HG03565 (cell line): ENCODE measurements at regions not wholly inside any gene's neighbourhood (a gene's known extent, or its start where the extent isn't known, plus 50 kb on each side); places are given as distances from the start of the nearest gene placed in this dataset.

Experiments
- ATAC-seq: cut with Tn5 transposase; IDR thresholded peaks from one replicate; pipeline ENCODE4 v1.9.1; 2021; ENCODE audit warnings: mild to moderate bottlenecking, moderate library complexity; ENCODE audit not compliant: unreplicated experiment

- no peak for ATAC-seq
These were observed 303.0 kb upstream of the CDH9 start for GRCh38 chr5:27341342-27341741.

DNA sequence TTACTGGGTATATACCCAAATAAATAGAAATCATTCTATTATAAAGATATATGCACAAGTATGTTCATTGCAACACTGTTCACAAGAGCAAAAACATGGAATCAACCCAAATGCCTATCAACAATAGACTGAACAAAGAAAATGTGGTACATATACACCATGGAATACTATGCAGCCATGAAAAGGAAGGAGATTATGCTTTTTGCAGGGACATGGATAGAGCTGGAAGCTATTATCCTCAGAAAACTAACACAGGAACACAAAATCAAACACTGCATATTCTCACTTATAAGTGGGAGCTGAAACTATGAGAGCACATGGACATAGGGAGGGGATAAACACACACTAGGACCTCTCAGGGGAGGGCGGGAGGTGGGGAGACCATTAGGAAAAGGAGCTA, 298.4 kb upstream of the CDH9 start:
- no peak for ATAC-seq

- ATAC-seq, result no peak
These were observed 290.1 kb upstream of the CDH9 start for GRCh38 chr5:27328480-27328879.

- ATAC-seq, result no peak
These were observed 287.1 kb upstream of the CDH9 start for GRCh38 chr5:27325513-27325912.

- ATAC-seq, result no peak
These were observed 280.3 kb upstream of the CDH9 start for GRCh38 chr5:27318701-27319100.

DNA sequence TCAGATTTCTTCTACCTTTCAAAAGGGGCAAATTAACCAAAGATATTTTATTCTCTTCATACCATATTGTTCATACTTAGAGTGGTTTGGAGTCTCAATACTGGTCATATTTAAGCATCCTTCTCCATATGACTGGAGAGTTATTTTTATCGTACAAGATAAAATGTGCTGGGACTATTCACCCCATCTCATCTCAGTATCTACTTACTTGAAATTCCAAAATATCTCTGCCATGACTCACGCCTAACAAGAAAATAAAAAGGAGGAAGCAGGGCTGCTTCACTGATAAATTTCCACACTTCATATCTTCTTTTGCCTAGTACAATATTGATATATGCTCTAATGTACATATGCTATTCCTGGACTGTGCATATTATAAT, 277.9 kb upstream of the CDH9 start:
- ATAC-seq, result no peak

GRCh38 chr5:27315363-27316270, 277.2 kb upstream of the CDH9 start:
- no peak for ATAC-seq

DNA sequence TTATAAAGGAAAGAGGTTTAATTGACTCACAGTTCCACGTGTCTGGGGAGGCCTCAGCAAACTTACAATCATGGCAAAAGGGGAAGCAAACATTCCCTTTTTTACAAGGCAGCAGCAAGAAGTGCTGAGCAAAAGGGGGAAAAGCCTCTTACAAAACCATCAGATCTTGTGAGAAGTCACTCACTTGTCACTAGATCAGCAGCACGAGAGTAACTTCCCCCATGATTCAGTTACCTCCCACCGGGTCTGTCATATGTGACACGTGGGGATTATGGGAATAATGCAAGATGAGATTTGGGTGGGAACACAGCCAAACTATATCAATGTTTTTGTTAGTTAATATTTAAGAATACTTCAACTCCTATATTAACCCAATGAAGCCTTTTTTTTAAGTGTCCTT, 275.2 kb upstream of the CDH9 start:
- ATAC-seq, result no peak

- ATAC-seq, result no peak
These were observed 274.0 kb upstream of the CDH9 start for GRCh38 chr5:27312291-27312893.

GRCh38 chr5:27311544-27311943, 273.2 kb upstream of the CDH9 start:
- no peak for ATAC-seq

- ATAC-seq, result no peak
These were observed 269.8 kb upstream of the CDH9 start for GRCh38 chr5:27308153-27308552.

- ATAC-seq, result no peak
These were observed 251.8 kb upstream of the CDH9 start for GRCh38 chr5:27290172-27290571.

DNA sequence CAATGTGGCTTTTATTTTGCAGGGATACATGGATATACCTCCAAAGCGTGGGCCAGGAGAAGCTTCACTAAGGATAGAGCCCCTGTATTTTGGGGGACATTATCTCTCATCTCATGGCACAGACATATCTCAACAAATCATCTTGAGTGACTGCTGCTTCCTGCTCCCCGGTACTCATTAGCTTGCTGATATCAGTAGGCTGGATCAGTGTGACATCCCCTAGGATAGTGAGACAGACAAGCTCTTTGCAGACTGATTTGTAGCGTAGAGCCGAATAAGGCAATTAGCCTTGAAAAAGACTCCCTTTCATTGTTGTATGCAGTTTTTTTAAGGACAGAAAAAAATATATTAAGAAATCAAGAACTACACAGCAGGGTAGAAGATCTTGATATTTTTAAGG, 237.7 kb upstream of the CDH9 start:
- ATAC-seq, result no peak

DNA sequence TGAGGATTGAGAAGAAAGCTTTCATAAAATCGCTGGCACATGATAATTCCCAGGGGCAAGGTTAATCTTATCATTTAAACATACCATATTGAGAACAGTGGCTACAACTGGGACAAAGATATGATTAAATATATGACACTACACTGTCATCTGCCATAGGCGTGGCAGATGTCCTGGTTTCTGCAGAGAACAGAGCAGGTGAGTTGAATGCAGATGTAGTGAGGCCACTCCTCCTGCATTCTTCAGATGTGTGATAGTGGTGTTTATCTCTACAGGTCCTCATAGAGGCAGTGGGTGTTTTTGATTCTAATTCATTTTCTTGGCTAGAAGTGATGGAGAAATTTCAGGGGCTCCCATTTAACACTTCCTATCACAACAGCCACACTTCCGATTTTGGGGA, 237.0 kb upstream of the CDH9 start:
- ATAC-seq, result no peak

DNA sequence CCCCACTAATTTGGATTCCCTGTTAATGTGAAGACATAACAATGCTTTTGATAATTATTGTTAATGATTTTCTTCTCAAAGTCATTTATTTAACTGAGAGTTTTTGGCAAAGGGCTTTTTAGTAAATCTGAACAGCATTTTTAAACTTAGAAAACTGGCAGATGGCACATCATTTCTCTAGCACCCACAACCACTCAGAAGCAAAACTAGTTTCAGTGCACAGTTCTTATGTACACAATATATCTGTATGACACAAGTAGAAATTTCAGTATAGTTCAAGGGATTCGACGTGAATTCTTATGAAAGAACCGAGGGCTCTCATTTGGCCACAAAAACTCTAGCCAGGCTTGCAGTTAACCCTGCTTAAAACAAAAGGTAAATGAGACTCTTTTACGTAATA, 231.4 kb upstream of the CDH9 start:
- ATAC-seq, result no peak

GRCh38 chr5:27267209-27267824, 228.9 kb upstream of the CDH9 start:
- ATAC-seq, result no peak

DNA sequence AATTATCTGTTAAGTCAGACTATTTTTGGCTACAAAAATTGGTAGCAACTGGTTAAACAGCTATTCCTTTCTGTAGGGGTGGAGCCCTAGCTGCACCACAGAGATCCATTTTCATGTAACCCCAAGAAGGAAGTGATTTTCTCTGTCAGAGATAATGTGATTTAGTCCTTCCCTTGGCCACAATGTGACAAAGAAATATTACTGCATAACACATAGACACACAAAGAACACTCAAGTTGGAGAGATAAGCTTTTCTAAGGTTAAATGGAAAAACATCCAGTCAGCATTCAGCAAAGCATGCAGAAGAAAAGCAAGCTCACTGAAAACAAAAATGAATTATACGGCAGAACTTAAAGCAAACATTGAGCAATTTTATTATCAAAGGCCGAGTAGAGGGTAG, 227.8 kb upstream of the CDH9 start:
- ATAC-seq, result no peak

GRCh38 chr5:27257696-27258095, 219.3 kb upstream of the CDH9 start:
- no peak for ATAC-seq

DNA sequence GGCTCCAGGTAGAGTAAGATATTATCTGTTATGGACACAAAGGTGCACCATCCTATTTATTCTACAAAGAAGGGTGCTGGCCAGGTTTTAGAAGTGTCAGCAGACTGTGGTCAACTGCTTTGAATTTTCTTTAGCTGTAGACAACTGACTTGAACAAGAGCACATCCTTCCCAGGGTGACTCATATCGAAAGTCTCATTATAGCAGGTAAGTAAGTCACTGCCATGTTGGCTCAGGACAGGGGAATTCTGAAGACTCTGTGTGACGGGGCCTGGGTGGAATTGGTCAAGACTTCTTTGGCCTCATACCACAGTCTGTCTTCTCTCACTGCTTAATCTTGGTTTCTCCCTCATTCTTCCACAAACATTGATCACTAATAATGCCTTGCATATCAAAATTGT, 214.5 kb upstream of the CDH9 start:
- ATAC-seq, result no peak

GRCh38 chr5:27242258-27242626, 203.9 kb upstream of the CDH9 start:
- no peak for ATAC-seq

DNA sequence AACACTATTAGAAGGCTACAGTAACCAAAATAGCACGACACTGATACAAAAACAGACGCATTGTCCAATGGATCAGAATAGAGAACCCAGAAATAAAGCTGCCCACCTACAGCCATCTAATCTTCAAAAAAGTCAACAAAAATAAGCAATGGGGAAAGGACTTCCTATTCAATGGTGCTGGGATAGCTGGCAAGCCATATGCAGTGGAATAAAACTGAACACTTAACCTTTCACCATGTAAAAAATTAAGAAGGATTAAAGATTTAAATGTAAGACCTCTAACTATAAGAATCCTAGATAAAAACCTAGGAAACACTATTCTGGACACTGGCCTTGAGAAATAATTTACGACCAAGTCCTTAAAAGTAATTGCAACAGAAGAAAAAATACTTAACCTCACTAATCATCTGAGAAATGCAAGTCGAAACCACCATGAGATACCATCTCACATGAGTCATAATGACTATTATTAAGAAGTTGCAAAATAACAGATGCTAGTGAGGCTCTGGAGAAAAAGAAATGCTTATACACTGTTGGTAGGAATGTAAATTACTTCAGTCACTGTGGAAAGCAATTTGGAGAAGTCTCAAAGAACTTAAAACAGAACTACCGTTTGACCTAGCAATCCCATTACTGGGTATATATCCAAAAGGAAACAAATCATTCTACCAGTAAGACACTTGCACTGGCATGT, 203.3 kb upstream of the CDH9 start:
- ATAC-seq, result no peak

DNA sequence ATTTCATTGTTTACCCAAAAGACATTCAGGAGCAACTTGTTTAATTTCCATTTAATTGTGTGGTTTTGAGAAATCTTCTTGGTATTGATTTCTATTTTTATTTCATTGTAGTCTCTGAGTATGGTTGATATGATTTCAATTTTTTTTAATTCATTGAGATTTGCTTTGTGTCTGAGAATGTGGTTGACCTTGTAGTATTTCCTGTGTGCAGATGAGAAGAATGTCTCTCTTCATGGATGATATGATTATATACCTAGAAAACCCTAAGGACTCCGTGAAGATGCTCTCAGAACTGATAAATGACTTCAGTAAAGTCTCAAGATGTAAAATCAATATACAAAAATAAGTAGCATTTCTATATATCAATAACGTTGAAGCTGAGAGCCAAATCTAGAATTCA, 202.4 kb upstream of the CDH9 start:
- no peak for ATAC-seq
